MM.1S (cell line): ENCODE measurements at regions not wholly inside any gene's neighbourhood (a gene's known extent, or its start where the extent isn't known, plus 50 kb on each side); places are given as distances from the start of the nearest gene placed in this dataset.

Experiments
- DNase-seq: peaks from one replicate; pipeline ENCODE4 v3.0.0-alpha.2; 2015
- H2AFZ ChIP-seq: fragments of 300-600 bp; sonication (generic); 2 replicates; pipeline ENCODE4 v1.6.0; 2016; ENCODE audit warnings: antibody characterized with exemption, low read length
- H3F3A ChIP-seq: fragments of 300-600 bp; sonication (generic); 2 replicates; pipeline ENCODE4 v1.6.1; 2016; ENCODE audit warnings: mild to moderate bottlenecking, antibody characterized with exemption, low read length, moderate library complexity, mixed read lengths; ENCODE audit not compliant: insufficient read depth
- H3K27ac ChIP-seq: fragments of 300-600 bp; sonication (generic); 2 replicates; pipeline ENCODE4 v1.5.1; 2016; ENCODE audit warnings: mild to moderate bottlenecking, low read length
- H3K27me3 ChIP-seq: fragments of 300-600 bp; sonication (generic); replicated peaks from 2 replicates; pipeline ENCODE4 v1.6.0; 2016; ENCODE audit warnings: low read length; ENCODE audit not compliant: insufficient read depth
- H3K36me3 ChIP-seq: fragments of 300-600 bp; sonication (generic); replicated peaks from 2 replicates; pipeline ENCODE4 v1.6.1; 2016; ENCODE audit warnings: mild to moderate bottlenecking, low read length, mixed read lengths; ENCODE audit not compliant: insufficient read depth
- H3K4me1 ChIP-seq: fragments of 300-600 bp; sonication (generic); 2 replicates; pipeline ENCODE4 v1.6.1; 2016; ENCODE audit warnings: low read length, mixed read lengths
- H3K4me2 ChIP-seq: fragments of 300-600 bp; sonication (generic); 2 replicates; pipeline ENCODE4 v1.6.0; 2016; ENCODE audit warnings: low read depth, low read length
- H3K4me3 ChIP-seq: fragments of 300-600 bp; sonication (generic); 2 replicates; pipeline ENCODE4 v1.5.1; 2016; ENCODE audit warnings: low read length, mixed read lengths
- H3K79me2 ChIP-seq: fragments of 300-600 bp; sonication (generic); 2 replicates; pipeline ENCODE4 v1.6.1; 2016; ENCODE audit warnings: mixed run types, low read length, mixed read lengths
- H3K9ac ChIP-seq: fragments of 300-600 bp; sonication (generic); 2 replicates; pipeline ENCODE4 v1.6.1; 2016; ENCODE audit warnings: low read length, mixed read lengths
- H3K9me2 ChIP-seq: fragments of 300-600 bp; sonication (generic); replicated peaks from 2 replicates; pipeline ENCODE4 v1.6.1; 2016; ENCODE audit warnings: mild to moderate bottlenecking, low read length, mixed read lengths; ENCODE audit not compliant: insufficient read depth
- H3K9me3 ChIP-seq: fragments of 300-600 bp; sonication (generic); replicated peaks from 2 replicates; pipeline ENCODE4 v1.6.1; 2016; ENCODE audit warnings: mild to moderate bottlenecking, low read length, mixed read lengths; ENCODE audit not compliant: insufficient read depth
- H4K20me1 ChIP-seq: fragments of 300-600 bp; sonication (generic); 2 replicates; pipeline ENCODE4 v1.6.1; 2016; ENCODE audit warnings: mild to moderate bottlenecking, low read length, moderate library complexity, mixed read lengths; ENCODE audit not compliant: insufficient read depth
- EZH2 ChIP-seq: fragments of 300-600 bp; sonication (generic); optimal IDR thresholded peaks from 2 replicates; pipeline ENCODE3; 2017; ENCODE audit warnings: low read depth, mild to moderate bottlenecking, antibody characterized with exemption, low read length, mixed read lengths
- EZH2phosphoT487 ChIP-seq: fragments of 300-600 bp; sonication (generic); IDR thresholded peaks from 2 replicates; pipeline ENCODE4 v1.6.1; 2018; ENCODE audit warnings: antibody characterized with exemption, low read length
- TF ChIP-seq, protein P1 (sequence below): fragments of 300-600 bp; sonication (generic); IDR thresholded peaks from 2 replicates; pipeline ENCODE4 v1.5.1; 2016; ENCODE audit warnings: antibody characterized with exemption, low read length, mixed read lengths

GRCh38 chrX:67295924-67296323 is 247.9 kb upstream of the AR start:
- H4K20me1 ChIP-seq, result no peaks in the 10 kb centered on the region
- H3K9me2 ChIP-seq, result no peaks in the 10 kb centered on the region
- H3K27ac ChIP-seq, result no peak overlapping the region
- no peak for DNase-seq
- no peaks in the 10 kb centered on the region for H3K9me3 ChIP-seq
- H3K27me3 ChIP-seq, result no peaks in the 10 kb centered on the region
- H3K79me2 ChIP-seq, result no peaks in the 10 kb centered on the region
- no peak overlapping the region for H2AFZ ChIP-seq
- TF ChIP-seq EZH2, result no peak
- TF ChIP-seq, protein P1, sequence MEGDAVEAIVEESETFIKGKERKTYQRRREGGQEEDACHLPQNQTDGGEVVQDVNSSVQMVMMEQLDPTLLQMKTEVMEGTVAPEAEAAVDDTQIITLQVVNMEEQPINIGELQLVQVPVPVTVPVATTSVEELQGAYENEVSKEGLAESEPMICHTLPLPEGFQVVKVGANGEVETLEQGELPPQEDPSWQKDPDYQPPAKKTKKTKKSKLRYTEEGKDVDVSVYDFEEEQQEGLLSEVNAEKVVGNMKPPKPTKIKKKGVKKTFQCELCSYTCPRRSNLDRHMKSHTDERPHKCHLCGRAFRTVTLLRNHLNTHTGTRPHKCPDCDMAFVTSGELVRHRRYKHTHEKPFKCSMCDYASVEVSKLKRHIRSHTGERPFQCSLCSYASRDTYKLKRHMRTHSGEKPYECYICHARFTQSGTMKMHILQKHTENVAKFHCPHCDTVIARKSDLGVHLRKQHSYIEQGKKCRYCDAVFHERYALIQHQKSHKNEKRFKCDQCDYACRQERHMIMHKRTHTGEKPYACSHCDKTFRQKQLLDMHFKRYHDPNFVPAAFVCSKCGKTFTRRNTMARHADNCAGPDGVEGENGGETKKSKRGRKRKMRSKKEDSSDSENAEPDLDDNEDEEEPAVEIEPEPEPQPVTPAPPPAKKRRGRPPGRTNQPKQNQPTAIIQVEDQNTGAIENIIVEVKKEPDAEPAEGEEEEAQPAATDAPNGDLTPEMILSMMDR, result no peak
- TF ChIP-seq EZH2phosphoT487, result no peak
- no peak overlapping the region for H3K9ac ChIP-seq
- no peaks in the 10 kb centered on the region for H3K36me3 ChIP-seq
- H3K4me2 ChIP-seq, result no peak overlapping the region
- H3K4me3 ChIP-seq, result no peak overlapping the region
- no peaks in the 10 kb centered on the region for H3F3A ChIP-seq
- no peaks in the 10 kb centered on the region for H3K4me1 ChIP-seq

DNA sequence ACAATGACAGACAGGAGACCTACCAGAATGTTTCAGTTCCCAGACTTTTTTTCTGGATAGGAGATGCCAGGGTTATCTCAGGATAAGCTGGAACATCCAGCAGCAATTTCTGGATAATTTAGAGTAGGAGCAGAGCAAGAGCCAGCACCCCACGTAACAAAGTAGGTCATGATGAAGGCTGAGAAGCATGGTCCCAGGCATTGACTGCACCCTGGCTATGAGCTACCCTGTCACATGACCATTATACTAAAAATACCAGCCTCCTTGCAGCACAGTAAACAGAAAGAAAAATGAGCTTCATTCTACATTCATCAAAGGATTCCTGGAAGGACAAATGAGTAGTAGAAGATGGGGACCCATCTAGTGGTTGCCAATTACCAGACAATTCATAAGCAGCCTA is 247.4 kb upstream of the AR start:
- no peaks in the 10 kb centered on the region for H3F3A ChIP-seq
- TF ChIP-seq EZH2phosphoT487 (no peak), EZH2 (no peak)
- TF ChIP-seq, protein P1, result no peak
- no peaks in the 10 kb centered on the region for H3K79me2 ChIP-seq
- no peak for DNase-seq
- H3K36me3 ChIP-seq, result no peaks in the 10 kb centered on the region
- H3K4me1 ChIP-seq, result no peaks in the 10 kb centered on the region
- no peak overlapping the region for H3K4me3 ChIP-seq
- H3K9me2 ChIP-seq, result no peaks in the 10 kb centered on the region
- H3K9ac ChIP-seq, result no peak overlapping the region
- H4K20me1 ChIP-seq, result no peaks in the 10 kb centered on the region
- H2AFZ ChIP-seq, result no peak overlapping the region
- no peaks in the 10 kb centered on the region for H3K27me3 ChIP-seq
- no peak overlapping the region for H3K27ac ChIP-seq
- no peaks in the 10 kb centered on the region for H3K9me3 ChIP-seq
- H3K4me2 ChIP-seq, result no peak overlapping the region

GRCh38 chrX:67317725-67318124 is 226.1 kb upstream of the AR start:
- Histone ChIP-seq H3K4me3 (no peak overlapping the region), H3K27ac (no peak overlapping the region), H3K9me3 (no peaks in the 10 kb centered on the region), H3K4me2 (no peak overlapping the region), H3K27me3 (no peaks in the 10 kb centered on the region), H3F3A (no peaks in the 10 kb centered on the region), H3K79me2 (no peaks in the 10 kb centered on the region), H3K9ac (no peak overlapping the region), H3K36me3 (no peaks in the 10 kb centered on the region), H2AFZ (no peak overlapping the region), H3K4me1 (no peaks in the 10 kb centered on the region), H4K20me1 (no peaks in the 10 kb centered on the region), H3K9me2 (no peaks in the 10 kb centered on the region)
- no peak for DNase-seq
- TF ChIP-seq EZH2 (no peak), EZH2phosphoT487 (no peak)
- TF ChIP-seq, protein P1, result no peak
